ENCODE measurements at regions not wholly inside any gene's neighbourhood (a gene's known extent, or its start where the extent isn't known, plus 50 kb on each side); places are given as distances from the start of the nearest gene placed in this dataset.

GRCh38 chr1:55448261-55448660, 233.1 kb upstream of the USP24 start:
- no peak overlapping the region for H3K27ac ChIP-seq (ENCODE audit: low read depth in 1 of 2, low read length in 2 of 2)
- H4K20me1 ChIP-seq (ENCODE audit: insufficient read depth, low read length), result no peaks in the 10 kb centered on the region
- intact Hi-C loops (cut with micrococcal nuclease), result no loop called here
- H3K36me3 ChIP-seq (replicated peaks in 1 of 2; ENCODE audit: control insufficient read depth in 1 of 2, insufficient read depth in 2 of 2, low read length in 2 of 2), result no peaks in the 10 kb centered on the region
- peaks cover 0 to 4% (median 2%) of the 10 kb centered on the region in 3 donors for H3K27me3 Mint-ChIP-seq (ENCODE audit: low read depth in 3 of 3)
- peaks cover 0 to 5% (median 1%) of the 10 kb centered on the region in 7 donors for H3K9me3 Mint-ChIP-seq
- H3K9me3 ChIP-seq (replicated peaks in 1 of 2; ENCODE audit: control insufficient read depth in 1 of 2, insufficient read depth in 1 of 2, low read length in 2 of 2), result no peaks in the 10 kb centered on the region
- no peaks in the 10 kb centered on the region for H3K36me3 Mint-ChIP-seq
- H2AFZ ChIP-seq (ENCODE audit: insufficient read depth, low read depth, low read length, poor library complexity, severe bottlenecking), result no peak overlapping the region
- DNase-seq, result no peak
- H3K27ac Mint-ChIP-seq, result no peak overlapping the region
- TF ChIP-seq CTCF (IDR thresholded peaks at IDR 0.05), result no peak
- H3K4me1 Mint-ChIP-seq, result no peaks in the 10 kb centered on the region
- H3K9ac ChIP-seq (ENCODE audit: insufficient read depth, low read length, poor library complexity, severe bottlenecking), result no peak overlapping the region
- no peak overlapping the region for H3K4me2 ChIP-seq (replicated peaks; ENCODE audit: extremely low read depth, low read length, poor library complexity, severe bottlenecking)
- no peaks in the 10 kb centered on the region for H3K4me1 ChIP-seq (ENCODE audit: control insufficient read depth in 1 of 2, insufficient read depth in 2 of 2, low read length in 2 of 2)
- H3K4me3 Mint-ChIP-seq, result no peak overlapping the region
- no peaks in the 10 kb centered on the region for H3K79me2 ChIP-seq (ENCODE audit: insufficient read depth, low read length)
- H3K27me3 ChIP-seq (ENCODE audit: control insufficient read depth in 2 of 2, insufficient read depth in 2 of 2, low read length in 2 of 2), result no peaks in the 10 kb centered on the region
- H3K4me3 ChIP-seq (replicated peaks in 1 of 3; ENCODE audit: low read depth in 2 of 3, low read length in 3 of 3), result no peak overlapping the region

DNA sequence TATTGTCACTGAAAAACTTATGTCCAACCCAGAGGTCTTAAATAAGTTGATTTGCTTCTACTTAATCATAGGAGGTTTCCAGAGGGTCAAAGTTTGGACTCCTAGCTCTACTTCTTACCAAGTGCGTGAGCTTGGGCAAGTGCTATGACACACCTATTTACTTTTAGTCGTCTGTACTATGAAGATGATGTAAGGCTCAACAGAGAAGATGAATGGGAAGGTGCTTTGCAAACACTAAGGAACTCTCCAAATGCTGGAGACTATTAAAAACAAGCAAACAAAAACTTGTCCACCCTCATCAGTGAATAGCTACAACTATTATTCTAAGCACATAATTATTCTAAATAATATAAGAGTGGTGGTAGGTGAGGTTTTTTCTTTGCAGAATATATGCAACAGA, 232.3 kb upstream of the USP24 start:
- WGBS (ENCODE audit: insufficient coverage), result no CpG with 5 or more reads among the region's 2 CpGs
- no peak for TF ChIP-seq CTCF (IDR thresholded peaks at IDR 0.05)
- no peaks in the 10 kb centered on the region for H3K79me2 ChIP-seq (ENCODE audit: insufficient read depth, low read length)
- H3K4me2 ChIP-seq (replicated peaks; ENCODE audit: extremely low read depth, low read length, poor library complexity, severe bottlenecking), result no peak overlapping the region
- no peaks in the 10 kb centered on the region for H3K4me1 Mint-ChIP-seq
- no peak overlapping the region for H2AFZ ChIP-seq (ENCODE audit: insufficient read depth, low read depth, low read length, poor library complexity, severe bottlenecking)
- no peak overlapping the region for H3K4me3 Mint-ChIP-seq
- no peak overlapping the region for H3K9ac ChIP-seq (ENCODE audit: insufficient read depth, low read length, poor library complexity, severe bottlenecking)
- H3K27ac Mint-ChIP-seq, result no peak overlapping the region
- no peaks in the 10 kb centered on the region for H3K27me3 ChIP-seq (ENCODE audit: control insufficient read depth in 2 of 2, insufficient read depth in 2 of 2, low read length in 2 of 2)
- H3K36me3 Mint-ChIP-seq, result no peaks in the 10 kb centered on the region
- DNase-seq, result no peak
- peaks cover 0 to 6% (median 5%) of the 10 kb centered on the region in 3 donors for H3K27me3 Mint-ChIP-seq (ENCODE audit: low read depth in 3 of 3)
- no peaks in the 10 kb centered on the region for H3K4me1 ChIP-seq (ENCODE audit: control insufficient read depth in 1 of 2, insufficient read depth in 2 of 2, low read length in 2 of 2)
- intact Hi-C loops (cut with micrococcal nuclease), result no loop called here
- H3K4me3 ChIP-seq (replicated peaks in 1 of 3; ENCODE audit: low read depth in 2 of 3, low read length in 3 of 3), result no peak overlapping the region
- no peak overlapping the region for H3K27ac ChIP-seq (ENCODE audit: low read depth in 1 of 2, low read length in 2 of 2)
- H3K36me3 ChIP-seq (replicated peaks in 1 of 2; ENCODE audit: control insufficient read depth in 1 of 2, insufficient read depth in 2 of 2, low read length in 2 of 2), result no peaks in the 10 kb centered on the region
- H3K9me3 ChIP-seq (replicated peaks in 1 of 2; ENCODE audit: control insufficient read depth in 1 of 2, insufficient read depth in 1 of 2, low read length in 2 of 2), result no peaks in the 10 kb centered on the region
- H3K9me3 Mint-ChIP-seq, result peaks cover 0 to 5% (median 0%) of the 10 kb centered on the region in 7 donors
- H4K20me1 ChIP-seq (ENCODE audit: insufficient read depth, low read length), result no peaks in the 10 kb centered on the region

Data from CD14-positive monocyte (primary cell).